Cardiac fibroblast (primary cell): ENCODE measurements at regions not wholly inside any gene's neighbourhood (a gene's known extent, or its start where the extent isn't known, plus 50 kb on each side); places are given as distances from the start of the nearest gene placed in this dataset.

ENCODE experiments used
- DNase-seq, 2 donors: peaks; one replicate each; pipeline versions ENCODE4 v3.0.0 to v3.0.0-alpha.2; 2010; ENCODE audit warnings: low read depth in 2 of 2
- H3K4me3 ChIP-seq, 2 donors: replicated peaks in 1 of 2; 1 replicate in 1 of 2; 2 replicates in 1 of 2; pipeline ENCODE4 v1.5.1; 2011; ENCODE audit warnings: low read depth in 2 of 2, low read length in 2 of 2, mild to moderate bottlenecking in 2 of 2, moderate library complexity in 1 of 2
- TF ChIP-seq, protein P1 (sequence below): IDR thresholded peaks from one replicate; pipeline ENCODE4 v1.5.1; 2011; ENCODE audit warnings: low read depth, mild to moderate bottlenecking, low read length, inconsistent platforms

DNA sequence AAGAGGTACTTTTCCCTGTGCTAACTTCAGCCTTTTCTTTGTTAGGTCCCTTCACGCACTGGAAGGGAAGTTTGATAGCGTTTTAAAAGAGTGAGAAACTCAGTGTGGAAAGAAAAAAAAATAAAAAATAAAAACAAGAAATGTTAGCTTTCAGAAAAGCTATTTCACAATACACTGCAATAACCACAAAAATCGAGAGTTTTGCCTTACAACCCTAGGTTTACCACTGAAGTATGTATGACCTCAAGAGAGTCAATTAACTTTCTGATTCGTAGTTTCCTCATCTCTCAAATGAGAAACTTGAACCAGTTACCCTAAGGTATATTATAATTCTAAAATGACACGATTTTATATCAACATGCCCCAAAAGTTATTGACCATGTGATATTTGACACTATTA, 93.9 kb upstream of the JADE1 start:
- TF ChIP-seq, protein P1, sequence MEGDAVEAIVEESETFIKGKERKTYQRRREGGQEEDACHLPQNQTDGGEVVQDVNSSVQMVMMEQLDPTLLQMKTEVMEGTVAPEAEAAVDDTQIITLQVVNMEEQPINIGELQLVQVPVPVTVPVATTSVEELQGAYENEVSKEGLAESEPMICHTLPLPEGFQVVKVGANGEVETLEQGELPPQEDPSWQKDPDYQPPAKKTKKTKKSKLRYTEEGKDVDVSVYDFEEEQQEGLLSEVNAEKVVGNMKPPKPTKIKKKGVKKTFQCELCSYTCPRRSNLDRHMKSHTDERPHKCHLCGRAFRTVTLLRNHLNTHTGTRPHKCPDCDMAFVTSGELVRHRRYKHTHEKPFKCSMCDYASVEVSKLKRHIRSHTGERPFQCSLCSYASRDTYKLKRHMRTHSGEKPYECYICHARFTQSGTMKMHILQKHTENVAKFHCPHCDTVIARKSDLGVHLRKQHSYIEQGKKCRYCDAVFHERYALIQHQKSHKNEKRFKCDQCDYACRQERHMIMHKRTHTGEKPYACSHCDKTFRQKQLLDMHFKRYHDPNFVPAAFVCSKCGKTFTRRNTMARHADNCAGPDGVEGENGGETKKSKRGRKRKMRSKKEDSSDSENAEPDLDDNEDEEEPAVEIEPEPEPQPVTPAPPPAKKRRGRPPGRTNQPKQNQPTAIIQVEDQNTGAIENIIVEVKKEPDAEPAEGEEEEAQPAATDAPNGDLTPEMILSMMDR: no peak
- no peak overlapping the region for H3K4me3 ChIP-seq
- peak; percentile 27 to 46 for DNase-seq

DNA sequence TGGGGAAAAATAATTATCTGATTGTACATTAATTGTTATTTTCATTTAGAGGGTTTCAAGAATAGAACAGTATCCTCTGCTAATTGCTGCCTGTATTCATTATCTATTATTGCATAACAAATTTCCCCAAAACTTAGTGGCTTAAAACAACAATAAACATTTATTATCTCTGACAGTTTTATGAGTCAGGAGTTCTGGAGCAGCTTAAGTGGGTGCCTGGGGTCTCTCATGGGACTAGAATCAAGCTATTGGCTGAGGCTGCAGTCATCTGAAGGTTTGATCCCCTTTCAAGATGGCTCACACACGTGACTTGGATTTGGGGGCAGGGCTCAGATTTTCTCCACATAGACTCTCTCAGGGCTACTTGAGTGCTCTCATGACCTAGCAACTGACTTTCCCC, 98.1 kb upstream of the JADE1 start:
- DNase-seq: peak; percentile 13 to 27
- no peak overlapping the region for H3K4me3 ChIP-seq
- TF ChIP-seq, protein P1: no peak

- TF ChIP-seq, protein P1: no peak
Observed at GRCh38 chr4:128709268-128709667, 100.2 kb upstream of the JADE1 start.

DNA sequence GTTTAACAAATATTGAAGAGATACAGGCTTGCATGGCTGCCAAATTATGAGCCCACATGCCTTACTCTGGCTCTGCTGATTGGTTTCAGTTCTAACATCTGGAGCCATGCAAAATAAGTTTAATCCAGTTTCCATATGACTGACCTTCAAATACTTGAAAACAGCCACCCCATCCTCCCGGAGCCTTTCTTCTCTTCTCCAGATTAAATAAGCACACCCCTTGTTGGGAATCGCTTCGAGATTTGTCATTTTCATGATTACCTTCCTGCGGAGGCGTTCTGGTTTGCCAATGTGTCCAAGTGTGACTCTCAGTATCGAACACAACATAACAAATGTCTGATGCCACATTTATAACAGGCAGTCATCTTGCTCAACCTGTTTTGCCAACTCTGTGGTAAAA, 101.6 kb upstream of the JADE1 start:
- DNase-seq: peak in 1 of 2 donors; percentile 55
- H3K4me3 ChIP-seq: no peak overlapping the region
- TF ChIP-seq, protein P1: no peak

More at GRCh38 chr4:128709268-128709667, 100.2 kb upstream of the JADE1 start:
- no peak for DNase-seq
- no peak overlapping the region for H3K4me3 ChIP-seq

DNA sequence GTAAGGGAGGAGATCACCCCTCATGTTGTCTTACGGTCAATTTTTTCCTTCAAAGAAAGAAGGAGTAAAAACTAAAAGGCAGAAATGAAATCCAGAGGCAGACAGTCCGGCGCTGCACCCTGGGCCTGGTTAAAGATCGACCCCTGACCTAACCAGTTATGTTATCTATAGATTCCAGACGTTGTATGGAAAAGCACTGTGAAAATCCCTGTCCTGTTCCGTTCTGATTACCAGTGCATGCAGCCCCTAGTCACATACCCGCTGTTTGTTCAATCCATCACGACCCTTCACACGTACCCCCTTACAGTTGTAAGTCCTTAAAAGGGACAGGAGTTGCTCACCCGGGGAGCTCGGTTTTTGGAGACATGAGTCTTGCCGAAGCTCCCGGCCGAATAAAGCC, 105.6 kb upstream of the JADE1 start:
- TF ChIP-seq, protein P1: no peak
- H3K4me3 ChIP-seq: no peak overlapping the region
- no peak for DNase-seq

- no peak for DNase-seq
- TF ChIP-seq, protein P1: no peak
- H3K4me3 ChIP-seq: no peak overlapping the region
Observed at GRCh38 chr4:128700659-128701350, 108.7 kb upstream of the JADE1 start.

DNA sequence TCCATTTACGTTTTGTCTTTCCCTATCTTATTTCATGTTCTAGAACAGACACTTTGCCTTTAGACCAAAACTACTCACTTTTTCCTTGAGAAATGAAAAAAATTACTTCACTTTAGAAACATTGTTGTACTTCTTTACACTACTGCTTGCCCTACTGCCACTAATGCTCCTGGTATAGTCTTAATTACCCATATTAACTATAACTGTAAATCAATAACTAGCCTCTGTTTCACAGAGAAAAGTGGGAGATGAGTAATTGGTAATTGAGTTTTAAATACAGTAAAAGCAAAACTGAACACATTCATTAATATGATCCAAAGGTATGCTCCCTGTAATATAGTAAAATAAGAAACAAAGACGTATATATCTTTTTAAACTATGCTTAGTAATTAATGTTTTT, 111.1 kb upstream of the JADE1 start:
- no peak for DNase-seq
- TF ChIP-seq, protein P1: no peak
- no peak overlapping the region for H3K4me3 ChIP-seq
